ENCODE measurements at regions not wholly inside any gene's neighbourhood (a gene's known extent, or its start where the extent isn't known, plus 50 kb on each side); places are given as distances from the start of the nearest gene placed in this dataset.

GRCh38 chr10:71039551-71039950 lies 151.2 kb upstream of the PCBD1 start:
- H3K4me3 ChIP-seq: no peak overlapping the region
- H3K36me3 ChIP-seq: no peaks in the 10 kb centered on the region
- DNase-seq (no peak), ATAC-seq (no peak)
- intact Hi-C loops (cut with DNase I): no loop called here
- H3K9me3 ChIP-seq: no peaks in the 10 kb centered on the region
- WGBS (ENCODE audit: insufficient coverage, low coverage, low lambda C conversion rate, missing lambda C conversion rate): no CpG with 5 or more reads among the region's 9 CpGs
- no peak overlapping the region for H3K27ac ChIP-seq
- no peaks in the 10 kb centered on the region for H3K4me1 ChIP-seq
- H3K27me3 ChIP-seq: no peaks in the 10 kb centered on the region
- no peak for TF ChIP-seq CTCF (IDR thresholded peaks at IDR 0.05)
- TF ChIP-seq POLR2A (IDR thresholded peaks at IDR 0.05): no peak

DNA sequence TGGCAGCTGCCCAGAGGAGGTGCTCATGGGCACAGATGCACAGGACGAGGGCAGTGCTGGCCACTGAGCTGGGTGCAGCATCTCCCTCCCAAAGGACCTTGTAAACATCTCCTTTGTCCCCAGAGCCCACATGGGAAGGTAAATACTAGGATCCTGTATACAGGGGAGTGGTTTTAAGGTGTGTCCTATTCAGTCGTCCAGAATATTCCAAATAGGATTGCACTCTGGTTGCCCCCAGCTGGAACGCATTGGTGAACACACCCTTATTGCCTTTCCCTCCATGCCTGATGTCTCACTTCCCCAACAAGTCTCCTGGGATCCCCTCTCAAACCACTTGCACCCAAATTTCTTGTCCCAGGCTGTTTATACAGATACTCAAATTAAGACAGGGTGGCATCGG lies 152.0 kb upstream of the PCBD1 start:
- no peak for DNase-seq
- H3K4me3 ChIP-seq: no peak overlapping the region
- no peaks in the 10 kb centered on the region for H3K9me3 ChIP-seq
- no peaks in the 10 kb centered on the region for H3K27me3 ChIP-seq
- no peaks in the 10 kb centered on the region for H3K4me1 ChIP-seq
- no peak for ATAC-seq
- H3K36me3 ChIP-seq: no peaks in the 10 kb centered on the region
- H3K27ac ChIP-seq: no peak overlapping the region
- TF ChIP-seq POLR2A (IDR thresholded peaks at IDR 0.05) (no peak), CTCF (IDR thresholded peaks at IDR 0.05) (no peak)
- intact Hi-C loops (cut with DNase I): no loop called here
- 40% methylated on average over 2 of the region's 4 CpGs for WGBS (ENCODE audit: insufficient coverage, low coverage, low lambda C conversion rate, missing lambda C conversion rate)

- TF ChIP-seq CTCF (IDR thresholded peaks at IDR 0.05) (no peak), POLR2A (IDR thresholded peaks at IDR 0.05) (no peak)
- H3K4me1 ChIP-seq: no peaks in the 10 kb centered on the region
- H3K27me3 ChIP-seq: no peaks in the 10 kb centered on the region
- intact Hi-C loops (cut with DNase I): no loop called here
- 43% methylated on average over 3 of the region's 20 CpGs for WGBS (ENCODE audit: insufficient coverage, low coverage, low lambda C conversion rate, missing lambda C conversion rate)
- no peak overlapping the region for H3K27ac ChIP-seq
- no peaks in the 10 kb centered on the region for H3K36me3 ChIP-seq
- H3K4me3 ChIP-seq: no peak overlapping the region
- no peaks in the 10 kb centered on the region for H3K9me3 ChIP-seq
- no peak for DNase-seq
- no peak for ATAC-seq
These were observed 152.7 kb upstream of the PCBD1 start for GRCh38 chr10:71040846-71041605.

DNA sequence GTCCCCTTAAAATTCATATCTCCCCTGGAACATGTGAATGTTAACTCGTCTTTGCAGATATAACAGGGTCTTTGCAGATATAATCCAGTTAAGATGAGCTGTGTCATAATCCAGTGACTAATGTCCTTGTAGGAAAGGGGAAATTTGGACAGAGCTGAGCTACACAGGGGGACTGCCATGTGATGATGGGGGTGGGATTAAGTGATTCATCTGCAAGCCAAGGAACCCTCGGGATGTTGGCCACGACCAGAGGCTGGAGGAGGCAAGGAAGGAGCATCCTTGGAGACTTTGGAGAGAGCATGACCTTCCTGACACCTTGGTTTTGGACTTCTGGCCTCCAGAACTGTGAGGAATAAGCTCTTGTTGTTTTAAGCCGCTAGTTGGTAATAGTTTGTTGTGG lies 153.9 kb upstream of the PCBD1 start:
- no peaks in the 10 kb centered on the region for H3K27me3 ChIP-seq
- no peak for DNase-seq
- ATAC-seq: no peak
- TF ChIP-seq POLR2A (IDR thresholded peaks at IDR 0.05) (no peak), CTCF (IDR thresholded peaks at IDR 0.05) (no peak)
- no peaks in the 10 kb centered on the region for H3K9me3 ChIP-seq
- no peak overlapping the region for H3K27ac ChIP-seq
- no peaks in the 10 kb centered on the region for H3K4me1 ChIP-seq
- intact Hi-C loops (cut with DNase I): no loop called here
- 31% methylated on average over 4 of the region's 4 CpGs for WGBS (ENCODE audit: insufficient coverage, low coverage, low lambda C conversion rate, missing lambda C conversion rate)
- H3K36me3 ChIP-seq: no peaks in the 10 kb centered on the region
- no peak overlapping the region for H3K4me3 ChIP-seq

All from right lobe of liver (tissue), 6 donors.